Natural killer cell (primary cell): ENCODE measurements at regions not wholly inside any gene's neighbourhood (a gene's known extent, or its start where the extent isn't known, plus 50 kb on each side); places are given as distances from the start of the nearest gene placed in this dataset.
"Not testable (repeated sequence)": the region's sequence is repeated elsewhere in the genome, so short reads cannot be mapped to it uniquely, and the experiment has no call there.

Source experiments
- ATAC-seq, 3 donors: fragments of 150-1000 bp in 2 of 3; fragments of 200-7000 bp in 1 of 3; cut with Tn5 transposase; 1 replicate in 1 of 3; 2 replicates in 2 of 3; pipeline ENCODE4 v1.10.0; 2021; ENCODE audit warnings: mild to moderate bottlenecking in 2 of 3, moderate library complexity in 2 of 3
- DNase-seq, 2 donors: peaks; one replicate each; pipeline versions ENCODE4 v3.0.0 to v3.0.0-alpha.2; 2013 to 2021; ENCODE audit warnings: mixed read lengths in 1 of 2
- H3K27ac ChIP-seq: one replicate; pipeline ENCODE4 v1.5.1; 2013; ENCODE audit warnings: mild to moderate bottlenecking, low read length
- H3K27me3 ChIP-seq: one replicate; pipeline ENCODE4 v1.6.1; 2013; ENCODE audit warnings: low read length; ENCODE audit not compliant: control insufficient read depth, insufficient read depth
- H3K36me3 ChIP-seq: one replicate; pipeline ENCODE4 v1.6.1; 2013; ENCODE audit warnings: low read length; ENCODE audit not compliant: control insufficient read depth, insufficient read depth
- H3K4me1 ChIP-seq: one replicate; pipeline ENCODE4 v1.6.1; 2013; ENCODE audit warnings: low read length; ENCODE audit not compliant: control insufficient read depth, insufficient read depth
- H3K4me3 ChIP-seq: one replicate; pipeline ENCODE4 v1.5.1; 2013; ENCODE audit warnings: low read length
- H3K9me3 ChIP-seq: one replicate; pipeline ENCODE4 v1.6.1; 2013; ENCODE audit warnings: low read length; ENCODE audit not compliant: control insufficient read depth, insufficient read depth
- H3K27ac Mint-ChIP-seq, 2 donors: one replicate each; pipeline ENCODE4 v1.8.0; 2022; ENCODE audit warnings: mild to moderate bottlenecking in 2 of 2, mixed read lengths in 2 of 2, moderate library complexity in 1 of 2
- H3K27me3 Mint-ChIP-seq, 2 donors: one replicate each; pipeline ENCODE4 v1.8.0; 2022; ENCODE audit warnings: low read depth in 2 of 2, mixed read lengths in 2 of 2
- H3K36me3 Mint-ChIP-seq: one replicate; pipeline ENCODE4 v1.8.0; 2022; ENCODE audit warnings: mixed read lengths
- H3K4me1 Mint-ChIP-seq, 2 donors: one replicate each; pipeline ENCODE4 v1.8.0; 2022; ENCODE audit warnings: mixed read lengths in 2 of 2
- H3K4me3 Mint-ChIP-seq: one replicate; pipeline ENCODE4 v1.8.0; 2022; ENCODE audit warnings: mild to moderate bottlenecking, moderate library complexity, mixed read lengths
- H3K9me3 Mint-ChIP-seq, 2 donors: one replicate each; pipeline ENCODE4 v1.8.0; 2022; ENCODE audit warnings: mixed read lengths in 2 of 2
- WGBS: methylation state at CpG from one replicate; pipeline ENCODE4 v1.1.7; 2013; ENCODE audit warnings: missing lambda C conversion rate; ENCODE audit not compliant: insufficient coverage; 5-methylcytosine and 5-hydroxymethylcytosine counted together
- intact Hi-C: fragments of 100-400 bp; cut with micrococcal nuclease; formaldehyde crosslinking; loops from one replicate; pipeline ENCODE4 v1.14.2; 2022
- TF ChIP-seq, protein P1 (sequence below): fragments of 200-600 bp; IDR thresholded peaks from one replicate; pipeline ENCODE4 v1.8.0; 2022; ENCODE audit warnings: antibody characterized with exemption

DNA sequence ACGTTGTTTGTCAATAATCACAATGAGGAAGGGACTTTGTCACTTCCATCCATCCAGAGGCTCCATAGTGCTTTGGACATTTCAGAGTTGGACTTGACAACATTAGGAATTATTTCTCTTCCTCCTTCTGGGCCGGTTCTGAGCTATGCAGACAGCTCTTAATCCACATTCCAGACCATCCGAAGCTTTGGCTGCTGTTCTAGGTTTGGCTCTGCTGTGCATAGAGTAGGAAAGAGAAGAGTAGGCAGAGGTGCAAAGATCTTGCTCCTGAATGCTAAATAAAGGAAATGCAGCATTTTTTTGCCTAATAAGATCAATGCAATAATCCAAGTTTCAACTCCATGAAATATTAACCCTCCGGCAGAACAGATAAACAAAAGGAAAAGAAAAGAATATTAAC lies 216.3 kb upstream of the PRNP start:
- Mint-ChIP-seq H3K27ac (no peak overlapping the region), H3K36me3 (no peaks in the 10 kb centered on the region), H3K9me3 (no peaks in the 10 kb centered on the region), H3K4me1 (no peaks in the 10 kb centered on the region), H3K27me3 (peaks cover 12 to 43% of the 10 kb centered on the region in 2 donors), H3K4me3 (no peak overlapping the region)
- TF ChIP-seq, protein P1, sequence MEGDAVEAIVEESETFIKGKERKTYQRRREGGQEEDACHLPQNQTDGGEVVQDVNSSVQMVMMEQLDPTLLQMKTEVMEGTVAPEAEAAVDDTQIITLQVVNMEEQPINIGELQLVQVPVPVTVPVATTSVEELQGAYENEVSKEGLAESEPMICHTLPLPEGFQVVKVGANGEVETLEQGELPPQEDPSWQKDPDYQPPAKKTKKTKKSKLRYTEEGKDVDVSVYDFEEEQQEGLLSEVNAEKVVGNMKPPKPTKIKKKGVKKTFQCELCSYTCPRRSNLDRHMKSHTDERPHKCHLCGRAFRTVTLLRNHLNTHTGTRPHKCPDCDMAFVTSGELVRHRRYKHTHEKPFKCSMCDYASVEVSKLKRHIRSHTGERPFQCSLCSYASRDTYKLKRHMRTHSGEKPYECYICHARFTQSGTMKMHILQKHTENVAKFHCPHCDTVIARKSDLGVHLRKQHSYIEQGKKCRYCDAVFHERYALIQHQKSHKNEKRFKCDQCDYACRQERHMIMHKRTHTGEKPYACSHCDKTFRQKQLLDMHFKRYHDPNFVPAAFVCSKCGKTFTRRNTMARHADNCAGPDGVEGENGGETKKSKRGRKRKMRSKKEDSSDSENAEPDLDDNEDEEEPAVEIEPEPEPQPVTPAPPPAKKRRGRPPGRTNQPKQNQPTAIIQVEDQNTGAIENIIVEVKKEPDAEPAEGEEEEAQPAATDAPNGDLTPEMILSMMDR: no peak
- intact Hi-C loops: no loop called here
- Histone ChIP-seq H3K36me3 (no peaks in the 10 kb centered on the region), H3K4me3 (no peak overlapping the region), H3K27ac (no peak overlapping the region), H3K4me1 (no peaks in the 10 kb centered on the region), H3K27me3 (no peaks in the 10 kb centered on the region), H3K9me3 (no peaks in the 10 kb centered on the region)
- 85% methylated on average over 2 of the region's 4 CpGs for WGBS
- no peak for DNase-seq
- ATAC-seq: no peak

DNA sequence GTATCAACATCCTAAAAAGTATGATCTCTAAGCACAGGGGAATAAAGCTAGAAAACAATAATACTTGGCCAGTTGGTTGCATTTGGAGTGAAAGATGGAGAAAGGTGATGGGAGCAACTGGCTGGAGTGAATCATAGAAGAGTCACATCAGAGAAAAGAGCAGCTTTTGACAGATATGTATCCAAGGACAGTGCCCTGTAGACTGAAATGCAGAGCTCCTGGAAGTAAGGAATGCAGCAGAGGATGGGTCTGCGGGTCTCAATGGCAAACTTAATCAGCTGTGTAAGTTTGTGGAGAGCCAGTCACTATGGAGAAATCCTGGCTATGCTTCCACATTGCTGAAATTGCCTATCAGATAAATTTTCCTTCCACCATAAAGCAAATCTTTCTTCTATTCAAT lies 218.1 kb upstream of the PRNP start:
- Histone ChIP-seq H3K27me3 (no peaks in the 10 kb centered on the region), H3K4me3 (no peak overlapping the region), H3K27ac (no peak overlapping the region), H3K9me3 (no peaks in the 10 kb centered on the region), H3K4me1 (no peaks in the 10 kb centered on the region), H3K36me3 (no peaks in the 10 kb centered on the region)
- TF ChIP-seq, protein P1: no peak
- Mint-ChIP-seq H3K27me3 (peaks cover 9 to 36% of the 10 kb centered on the region in 2 donors), H3K9me3 (no peaks in the 10 kb centered on the region), H3K4me3 (no peak overlapping the region), H3K4me1 (no peaks in the 10 kb centered on the region), H3K27ac (no peak overlapping the region), H3K36me3 (no peaks in the 10 kb centered on the region)
- DNase-seq: no peak
- no peak for ATAC-seq
- intact Hi-C loops: no loop called here
- WGBS: 90% methylated on average over 1 of the region's 1 CpG

DNA sequence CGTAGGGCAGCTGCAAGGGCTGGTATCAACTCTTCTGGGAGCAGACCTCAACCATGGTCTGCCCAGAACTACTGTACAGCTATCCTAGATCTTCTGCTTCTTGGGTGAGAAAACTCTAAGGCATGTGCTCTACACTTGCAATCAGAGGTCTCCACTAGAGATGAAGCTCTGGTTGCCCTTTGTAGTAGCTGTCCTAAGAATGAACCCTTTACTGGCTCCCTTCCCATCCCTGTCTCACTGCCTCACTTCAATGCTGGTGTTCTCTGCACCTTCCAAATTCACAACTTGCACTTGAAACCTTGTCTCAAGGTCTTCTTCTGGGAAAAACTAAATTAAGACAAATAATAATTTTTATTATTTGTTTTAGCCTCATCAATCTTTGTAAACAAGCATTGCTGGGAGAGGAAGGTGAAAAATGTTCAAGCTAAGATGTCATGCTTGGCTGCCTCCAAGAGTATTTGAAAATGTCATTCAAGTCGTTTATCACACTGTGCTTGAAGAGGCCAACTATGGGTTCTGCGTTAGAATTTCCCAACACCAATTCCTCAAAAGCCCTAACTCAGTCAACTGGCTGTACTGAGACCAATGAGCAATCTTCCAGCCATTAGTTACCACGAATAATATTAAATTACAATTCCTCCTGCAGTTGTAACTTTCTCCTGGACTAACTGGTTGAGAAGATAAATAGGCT lies 216.9 kb upstream of the ADRA1D start:
- no peaks in the 10 kb centered on the region for H3K9me3 Mint-ChIP-seq
- Histone ChIP-seq H3K4me1 (no peaks in the 10 kb centered on the region), H3K4me3 (no peak overlapping the region), H3K27me3 (no peaks in the 10 kb centered on the region), H3K36me3 (no peaks in the 10 kb centered on the region), H3K27ac (no peak overlapping the region), H3K9me3 (no peaks in the 10 kb centered on the region)
- H3K36me3 Mint-ChIP-seq: no peaks in the 10 kb centered on the region
- WGBS: 82% methylated on average over 4 of the region's 4 CpGs
- TF ChIP-seq, protein P1: no peak
- H3K27ac Mint-ChIP-seq: no peak overlapping the region
- ATAC-seq (no peak), DNase-seq (no peak)
- H3K4me1 Mint-ChIP-seq: no peaks in the 10 kb centered on the region
- H3K27me3 Mint-ChIP-seq: peaks cover 9 to 28% of the 10 kb centered on the region in 2 donors
- intact Hi-C loops: no loop called here
- no peak overlapping the region for H3K4me3 Mint-ChIP-seq

DNA sequence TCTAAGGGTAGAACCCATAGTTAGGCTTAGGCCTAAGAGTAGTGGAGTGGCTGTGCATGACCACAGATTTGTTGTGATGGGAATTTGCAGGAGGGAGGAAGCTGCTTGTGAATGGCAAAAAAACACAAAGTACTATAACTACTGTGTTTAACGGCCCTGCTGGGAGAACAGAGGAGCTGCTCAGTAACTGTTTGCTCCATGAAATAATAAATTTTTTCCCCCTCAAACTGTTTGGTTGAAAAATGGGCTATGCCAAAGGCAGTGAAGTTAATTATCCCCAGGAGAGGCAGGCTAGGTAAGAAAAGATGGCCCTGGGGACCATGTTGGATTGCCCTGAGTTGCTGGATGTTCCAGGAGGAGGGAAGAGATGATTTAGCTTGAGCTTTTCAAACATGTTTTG lies 216.1 kb upstream of the ADRA1D start:
- intact Hi-C loops: no loop called here
- no peak for ATAC-seq
- Mint-ChIP-seq H3K27ac (no peak overlapping the region), H3K27me3 (peaks cover 9 to 28% of the 10 kb centered on the region in 2 donors), H3K36me3 (no peaks in the 10 kb centered on the region), H3K4me1 (no peaks in the 10 kb centered on the region), H3K4me3 (no peak overlapping the region), H3K9me3 (no peaks in the 10 kb centered on the region)
- Histone ChIP-seq H3K4me1 (no peaks in the 10 kb centered on the region), H3K4me3 (no peak overlapping the region), H3K27me3 (no peaks in the 10 kb centered on the region), H3K27ac (no peak overlapping the region), H3K36me3 (no peaks in the 10 kb centered on the region), H3K9me3 (no peaks in the 10 kb centered on the region)
- no CpG with 5 or more reads among the region's 1 CpG for WGBS
- DNase-seq: no peak
- TF ChIP-seq, protein P1: no peak

DNA sequence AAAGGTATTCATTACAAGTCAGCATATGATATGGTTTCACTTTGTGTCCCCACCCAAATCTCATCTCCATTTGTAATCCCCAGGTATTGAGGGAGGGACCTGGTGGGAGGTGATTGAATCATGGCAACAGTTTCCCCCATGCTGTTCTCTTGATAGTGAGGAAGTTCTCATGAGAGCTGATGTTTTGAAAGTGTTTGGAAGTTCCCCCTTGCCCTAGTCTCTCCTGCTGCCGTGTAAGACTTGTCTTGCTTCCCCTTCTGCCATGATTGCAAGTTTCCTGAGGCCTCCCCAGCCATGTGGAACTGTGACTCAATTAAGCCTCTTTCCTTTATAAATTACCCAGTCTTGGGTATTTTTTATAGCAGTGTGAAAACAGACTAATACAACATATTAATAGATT lies 213.7 kb upstream of the ADRA1D start:
- H3K4me3 ChIP-seq, H3K27ac Mint-ChIP-seq, H3K27ac ChIP-seq, H3K9me3 ChIP-seq, H3K9me3 Mint-ChIP-seq, H3K4me1 Mint-ChIP-seq, H3K36me3 ChIP-seq, H3K27me3 ChIP-seq, H3K27me3 Mint-ChIP-seq, ATAC-seq, intact Hi-C loops, H3K36me3 Mint-ChIP-seq, H3K4me3 Mint-ChIP-seq, H3K4me1 ChIP-seq, DNase-seq: not testable (repeated sequence)
- WGBS: 43% methylated on average over 1 of the region's 1 CpG
